GM21529 (cell line): ENCODE measurements at regions not wholly inside any gene's neighbourhood (a gene's known extent, or its start where the extent isn't known, plus 50 kb on each side); places are given as distances from the start of the nearest gene placed in this dataset.
A peak's percentile ranks its signal among the peaks of the same experiment; 100 is the strongest.

ENCODE experiments used
- ATAC-seq: cut with Tn5 transposase; IDR thresholded peaks from one replicate; pipeline ENCODE4 v1.9.1; 2021; ENCODE audit not compliant: unreplicated experiment

DNA sequence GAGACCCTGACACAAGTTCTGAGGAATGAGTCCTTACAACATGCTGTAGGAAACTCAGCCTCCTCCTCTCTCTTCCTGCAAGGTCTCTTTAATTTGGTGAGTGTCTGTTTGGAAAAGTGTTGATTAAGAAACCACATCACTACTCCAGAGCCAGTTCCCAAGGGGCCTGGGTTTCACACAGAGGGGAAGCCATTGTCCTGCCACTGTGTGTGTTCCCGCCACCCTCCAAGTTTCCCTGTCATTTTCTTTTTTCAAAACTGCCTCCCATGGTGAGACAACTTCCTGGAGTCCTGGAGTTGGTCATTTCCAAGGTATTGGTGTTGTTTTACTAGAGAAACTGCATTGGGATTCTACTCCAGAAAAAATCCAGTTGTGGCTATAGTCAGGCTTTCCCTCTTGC, 232.0 kb upstream of the PARD3B start:
- no peak for ATAC-seq

DNA sequence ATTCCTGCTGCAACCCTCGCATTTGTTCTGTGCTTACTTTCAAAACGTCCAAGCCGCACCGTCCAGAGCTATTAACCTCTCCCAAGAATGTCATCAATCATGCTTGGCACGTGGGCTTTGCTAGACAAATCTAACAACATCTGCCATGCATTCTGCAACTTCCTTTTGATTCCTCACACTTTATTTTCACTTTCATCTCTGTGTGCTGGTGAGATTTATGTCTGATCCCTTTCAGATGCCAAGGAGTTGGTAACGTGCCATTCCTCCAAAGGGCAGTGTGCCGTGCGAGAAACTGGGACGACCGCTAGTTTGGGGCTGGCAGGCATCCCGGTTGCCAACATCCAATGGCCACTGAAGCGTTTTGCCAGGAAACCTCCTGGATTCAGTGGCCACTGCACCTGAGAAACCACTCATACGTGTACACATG, 230.0 kb upstream of the PARD3B start:
- no peak for ATAC-seq

DNA sequence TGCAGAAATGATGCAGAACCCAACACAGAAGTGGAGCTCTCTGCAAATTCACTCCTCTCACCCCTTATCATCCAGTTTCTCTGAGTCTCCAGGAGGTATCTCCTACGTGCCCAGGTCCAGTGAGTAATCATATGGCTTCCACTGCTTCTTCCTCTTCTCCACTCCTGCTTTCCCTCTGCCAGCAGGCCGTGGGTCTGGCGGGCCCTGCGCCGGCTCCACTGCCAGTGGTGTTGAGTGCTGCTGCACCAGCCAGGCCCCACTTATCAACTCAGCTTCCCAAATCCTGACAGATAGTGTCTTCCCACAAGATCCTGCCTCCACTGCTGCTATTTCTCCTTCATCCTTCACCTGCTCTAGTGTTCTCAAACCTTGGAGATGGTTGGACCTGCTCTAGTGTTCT, 227.6 kb upstream of the PARD3B start:
- ATAC-seq: no peak

DNA sequence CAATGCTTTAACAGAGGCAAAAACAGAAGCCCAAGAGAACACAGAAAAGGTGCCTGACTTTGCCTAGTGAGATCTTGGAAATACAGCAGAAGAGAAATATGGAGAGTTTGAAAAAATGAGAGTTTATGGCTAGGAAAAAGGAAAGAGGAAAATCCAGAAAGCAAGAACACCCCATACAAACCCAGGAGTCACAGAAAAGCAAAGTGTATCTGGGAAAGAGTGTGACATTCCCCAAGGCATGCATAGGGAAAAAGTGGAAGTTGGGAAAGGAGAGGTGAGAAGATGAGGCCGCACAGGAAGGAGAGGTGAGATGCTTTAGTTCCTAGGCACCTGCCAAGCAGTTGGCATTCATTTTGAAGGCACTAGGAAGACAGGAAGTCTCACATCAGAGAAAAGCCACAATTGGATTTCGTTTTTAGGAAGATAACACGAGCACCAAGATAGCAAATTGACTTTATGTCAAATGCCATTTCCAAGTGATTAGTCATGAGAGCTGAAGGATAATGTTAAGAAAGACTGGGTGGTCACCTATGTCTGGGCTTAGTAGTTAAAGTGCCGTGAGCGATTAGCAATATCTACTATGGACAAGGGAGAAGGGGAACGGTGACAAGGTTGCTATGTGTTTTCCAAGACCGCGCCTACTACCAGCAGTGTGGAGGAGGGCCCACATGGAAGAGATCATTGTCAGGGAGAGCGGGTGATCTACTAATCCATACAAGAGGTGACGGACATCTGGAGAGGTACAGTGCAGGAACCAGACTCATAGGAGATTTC, 224.1 kb upstream of the PARD3B start:
- no peak for ATAC-seq

DNA sequence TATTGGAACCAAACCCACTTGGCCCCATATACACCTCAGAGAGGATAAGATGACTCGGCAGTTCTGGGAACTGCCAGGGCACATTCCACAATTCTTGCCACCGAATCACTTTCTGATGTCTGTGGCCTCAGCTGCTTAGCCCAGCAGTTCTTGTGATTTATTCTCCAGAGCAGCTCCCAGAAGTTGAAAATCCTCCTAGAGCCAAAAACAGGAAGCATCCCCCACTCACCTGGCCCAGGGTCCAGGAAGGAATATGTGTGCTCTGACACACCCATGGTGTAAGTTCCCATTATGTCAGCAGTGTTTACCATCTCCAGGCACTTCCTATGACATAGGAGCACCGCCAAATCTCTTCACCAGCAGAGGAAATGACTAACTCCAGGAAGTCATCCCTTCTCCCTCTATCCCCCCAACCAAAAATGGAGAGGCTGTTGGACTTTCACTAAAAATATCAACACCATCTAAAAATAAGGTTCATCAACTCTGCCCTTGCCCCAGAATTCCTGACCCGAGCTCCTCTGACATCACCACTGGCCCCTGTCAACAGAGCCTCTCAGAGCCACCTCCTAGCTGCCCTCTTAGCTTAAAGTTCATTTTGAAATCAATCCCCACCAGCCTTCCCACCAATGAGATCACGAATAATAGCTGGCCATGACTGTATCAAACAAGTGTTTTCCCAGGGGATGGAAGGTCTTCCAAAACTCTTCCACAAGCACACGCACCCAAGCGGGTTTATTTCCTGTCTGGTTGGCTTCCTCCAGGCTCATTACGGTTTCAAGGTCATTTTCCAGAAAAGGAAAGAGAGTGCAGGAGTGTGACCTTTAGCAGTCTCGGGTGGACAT, 223.1 kb upstream of the PARD3B start:
- ATAC-seq: no peak

DNA sequence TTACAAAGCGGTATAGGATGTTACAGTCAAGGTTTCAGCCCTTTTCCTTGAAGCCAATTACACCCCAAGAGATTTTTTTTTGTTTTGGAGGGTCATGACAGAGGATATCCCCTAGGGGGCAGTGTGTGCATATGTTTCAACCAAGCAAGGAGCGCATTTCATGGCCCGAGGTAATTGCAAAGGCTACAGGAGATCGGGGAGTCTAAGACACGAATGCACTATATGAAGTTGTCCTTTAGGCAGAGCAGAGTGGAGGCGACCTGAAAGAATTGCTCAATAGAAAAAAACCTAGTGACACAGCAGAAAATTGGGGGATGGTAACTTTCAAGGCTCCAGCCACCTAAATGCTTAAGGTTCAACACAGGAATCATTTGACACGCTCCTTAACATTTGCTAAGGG, 219.8 kb upstream of the PARD3B start:
- peak; percentile 90 for ATAC-seq

DNA sequence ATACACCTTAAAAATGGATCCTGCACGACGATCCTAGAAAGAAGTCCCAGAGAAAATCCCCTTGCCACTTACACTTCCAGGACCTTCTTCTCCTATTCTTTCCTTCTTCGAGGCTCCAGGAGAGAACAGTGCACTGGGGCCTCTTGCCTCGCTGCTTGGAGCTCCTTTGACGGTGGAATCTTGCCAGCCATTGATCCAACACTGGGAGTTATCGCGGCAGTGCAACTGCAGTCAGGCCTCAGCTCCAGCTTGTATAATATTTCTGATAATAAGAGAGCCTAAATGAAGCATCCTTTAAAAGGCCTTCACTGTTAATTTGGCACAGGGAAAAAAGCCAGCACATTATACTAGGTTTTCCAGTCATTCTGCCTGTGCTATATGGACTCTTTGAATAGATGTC, 216.9 kb upstream of the PARD3B start:
- ATAC-seq: no peak

DNA sequence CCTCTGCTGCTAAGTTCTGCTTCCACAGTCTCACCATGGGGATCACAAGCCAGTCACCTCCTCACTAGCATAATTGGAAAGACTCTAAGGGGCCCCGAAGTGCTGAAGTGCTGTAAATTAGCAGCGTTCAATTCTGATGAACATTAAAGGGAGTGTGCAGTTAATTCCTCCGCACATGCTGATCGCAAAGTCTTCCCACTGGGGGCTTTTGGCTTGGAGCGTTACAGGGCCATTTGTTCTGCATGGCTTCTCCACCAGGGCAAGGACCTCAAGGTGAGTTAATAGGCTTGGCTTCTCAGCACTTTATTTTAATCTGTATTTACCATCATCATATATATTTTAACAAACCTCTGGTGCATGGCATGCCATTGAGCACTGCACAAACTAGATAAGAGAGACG, 216.3 kb upstream of the PARD3B start:
- ATAC-seq: no peak

DNA sequence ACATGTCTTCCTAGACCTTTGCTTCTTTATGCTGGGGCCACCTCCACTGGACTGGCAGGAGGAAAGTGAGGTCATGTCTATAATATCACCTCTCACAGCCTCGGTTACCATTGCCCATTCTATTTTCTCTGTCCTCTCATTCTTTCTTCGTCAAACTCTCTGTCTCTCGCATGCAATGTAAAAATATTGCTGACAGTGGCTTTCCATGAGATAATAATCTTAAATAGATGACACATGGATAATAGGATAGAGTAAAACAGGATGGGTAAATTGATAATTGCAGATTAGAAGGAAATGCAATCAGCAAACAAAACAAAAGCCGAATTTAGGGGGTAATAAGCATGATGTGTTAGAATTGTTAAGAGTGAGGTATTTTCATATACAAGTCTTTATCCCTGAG, 215.7 kb upstream of the PARD3B start:
- ATAC-seq: no peak

DNA sequence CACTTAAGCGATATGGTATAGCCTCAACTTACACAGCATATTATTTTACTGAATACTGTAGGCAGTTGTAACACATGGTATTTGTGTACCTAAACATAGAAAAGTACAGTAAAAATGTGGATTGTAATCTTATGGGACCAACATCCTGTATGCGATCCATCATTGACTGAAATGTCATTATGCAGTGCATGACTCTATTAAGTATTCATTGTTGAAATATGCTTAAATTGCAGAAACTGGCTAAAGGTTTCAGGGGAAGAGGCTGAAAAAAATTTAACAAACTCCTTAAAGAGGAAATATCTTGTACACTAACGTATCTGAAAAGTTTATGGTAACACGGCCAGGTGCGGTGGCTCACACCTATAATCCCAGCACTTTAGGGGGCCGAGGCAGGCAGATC, 214.1 kb upstream of the PARD3B start:
- ATAC-seq: no peak

DNA sequence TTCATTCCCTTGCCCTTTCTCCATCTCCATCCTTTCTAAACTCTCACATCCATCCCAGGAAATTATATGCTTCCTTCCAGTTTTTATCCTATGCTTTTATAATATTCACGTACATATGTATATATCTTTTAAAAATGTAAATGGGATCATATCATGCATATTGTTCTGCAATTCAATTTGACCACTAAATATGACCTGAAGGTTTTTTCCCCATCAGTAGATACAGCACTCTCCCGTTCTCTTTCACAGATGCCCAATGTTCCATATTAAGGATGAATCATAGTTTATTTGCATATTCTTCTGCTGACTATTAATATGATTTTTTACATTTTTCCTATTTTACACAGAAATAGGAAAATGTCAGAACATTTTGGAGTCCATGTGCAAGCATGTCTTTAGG, 213.3 kb upstream of the PARD3B start:
- ATAC-seq: no peak

DNA sequence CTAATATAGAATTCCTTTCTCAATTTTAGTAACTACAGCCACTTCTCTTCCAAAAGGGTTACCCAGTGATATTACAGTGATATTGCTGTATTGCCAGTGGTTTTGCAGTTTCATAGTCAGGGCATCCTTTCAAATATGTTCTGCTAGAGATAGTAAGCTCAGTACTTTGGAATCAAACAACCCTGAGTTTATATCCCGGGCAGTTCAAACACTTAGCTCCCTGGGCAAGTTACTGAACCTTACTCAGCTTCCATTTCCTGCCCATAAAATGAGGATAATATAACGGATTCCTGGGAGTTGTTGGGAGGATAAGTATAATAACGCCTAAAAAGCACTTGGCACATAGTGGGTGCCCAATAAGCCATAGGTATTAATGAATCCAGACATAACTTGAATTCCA, 212.6 kb upstream of the PARD3B start:
- ATAC-seq: no peak

DNA sequence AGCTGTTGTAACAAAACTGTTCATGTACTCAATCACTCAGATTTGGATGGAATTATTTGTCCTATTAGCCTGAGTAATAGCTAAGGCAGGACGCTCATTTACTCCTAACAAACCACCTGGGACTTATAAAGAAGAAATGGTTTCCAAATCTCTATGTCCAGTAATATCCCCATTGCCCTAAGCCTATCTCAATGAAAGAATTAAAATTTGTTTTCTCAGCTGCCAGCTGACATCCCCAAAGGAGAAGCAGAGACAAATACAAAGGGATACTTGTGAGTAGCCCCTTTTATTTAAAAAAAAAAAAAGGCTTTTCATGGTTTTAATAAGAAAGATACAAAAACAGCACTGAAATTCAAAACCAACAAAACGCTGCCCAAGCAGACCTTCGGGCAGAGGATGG, 211.4 kb upstream of the PARD3B start:
- no peak for ATAC-seq

DNA sequence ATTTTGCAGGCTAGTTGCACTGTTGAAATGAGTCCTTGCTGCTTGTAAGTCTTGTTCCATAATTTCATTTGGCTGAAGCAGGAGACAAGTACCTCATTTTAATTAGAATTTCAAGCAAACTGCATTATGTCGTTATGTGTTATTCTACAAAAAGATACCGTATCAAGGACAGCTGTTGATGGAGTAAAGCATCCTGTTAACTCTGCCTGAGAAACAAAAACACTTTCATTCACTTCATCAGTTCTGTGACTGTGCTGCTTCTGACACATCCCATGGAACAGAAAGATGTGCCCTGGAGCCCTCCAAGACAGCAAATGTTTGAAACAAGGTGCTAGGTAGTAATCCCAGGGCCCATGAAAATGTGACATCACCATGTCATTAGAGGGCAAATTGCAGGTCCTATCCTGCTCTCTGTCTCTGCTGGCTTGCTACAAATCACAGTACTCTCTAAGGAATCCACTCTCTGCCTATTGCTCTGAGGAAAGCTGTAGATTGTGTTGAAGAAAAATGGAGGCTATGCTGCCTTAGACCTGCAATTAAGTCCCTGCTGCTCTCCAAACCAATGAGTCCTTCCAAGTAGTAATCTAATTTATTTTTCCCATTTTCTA, 209.7 kb upstream of the PARD3B start:
- ATAC-seq: no peak

DNA sequence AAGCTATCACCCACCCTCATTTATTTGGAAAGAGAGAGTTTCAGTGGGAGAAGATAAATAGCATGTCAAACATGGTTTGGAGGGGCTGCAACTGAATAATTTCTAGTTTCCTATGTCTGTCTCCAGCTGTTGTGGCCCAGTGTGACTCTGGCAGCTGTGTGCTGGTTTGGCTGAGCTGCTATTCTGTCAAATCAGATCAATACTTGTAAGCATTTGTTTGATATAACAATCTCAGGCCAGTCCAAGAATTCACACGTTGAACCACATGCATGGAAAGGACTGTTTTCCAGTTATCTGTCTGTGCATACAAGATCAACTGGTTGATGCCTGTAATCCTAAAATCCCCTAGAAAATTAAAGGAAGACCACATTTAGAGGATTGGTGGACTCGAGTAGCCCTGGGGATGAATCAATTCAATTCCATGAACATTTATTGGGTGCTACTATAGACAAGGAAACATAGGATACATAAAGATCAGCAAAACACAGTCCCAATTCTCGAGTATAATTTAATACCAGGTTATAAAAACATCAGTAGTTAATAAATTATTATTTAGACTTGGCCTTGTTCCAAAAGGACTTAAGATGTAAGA, 209.0 kb upstream of the PARD3B start:
- no peak for ATAC-seq

DNA sequence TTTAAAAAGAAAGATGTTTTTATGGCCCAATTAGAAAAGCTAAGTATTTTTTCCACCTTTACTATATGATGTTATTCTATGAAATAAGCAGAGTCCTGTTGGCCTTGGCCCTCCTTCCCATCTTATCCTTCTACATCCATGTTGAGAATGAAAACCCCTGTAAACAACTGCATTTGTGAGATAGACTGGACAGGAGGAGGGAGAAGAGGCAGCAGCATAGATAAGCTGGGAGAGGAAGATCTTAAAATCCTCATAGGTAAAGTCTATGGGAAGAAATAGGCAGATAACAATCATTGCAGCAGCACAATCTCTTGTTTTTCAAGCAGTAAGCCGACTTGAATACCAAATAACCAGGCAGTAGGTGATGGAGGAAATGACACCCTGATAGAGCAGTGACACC, 207.6 kb upstream of the PARD3B start:
- ATAC-seq: no peak

DNA sequence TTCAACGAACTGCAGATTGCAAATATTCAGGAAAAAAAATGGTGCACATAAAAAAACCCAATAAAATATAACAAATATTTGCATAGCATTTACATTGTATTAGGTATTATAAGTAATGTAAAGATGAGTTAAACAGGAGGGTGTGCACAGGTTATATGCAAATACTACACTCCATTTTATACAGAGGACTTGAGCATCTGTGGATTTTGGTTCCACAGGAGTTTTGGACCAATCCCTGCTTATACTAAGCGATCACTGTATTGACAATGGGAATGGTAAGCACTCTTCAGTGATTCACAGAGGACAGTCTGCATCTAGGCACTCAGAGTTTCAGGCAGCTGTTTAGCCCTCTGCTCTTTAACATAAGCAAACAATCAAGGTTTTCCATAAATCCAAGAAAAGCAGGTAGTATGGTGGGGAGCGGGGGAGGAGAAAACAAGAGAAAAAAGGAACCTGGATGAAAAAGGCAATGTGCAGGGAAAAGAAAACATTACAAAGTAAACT, 206.0 kb upstream of the PARD3B start:
- no peak for ATAC-seq

DNA sequence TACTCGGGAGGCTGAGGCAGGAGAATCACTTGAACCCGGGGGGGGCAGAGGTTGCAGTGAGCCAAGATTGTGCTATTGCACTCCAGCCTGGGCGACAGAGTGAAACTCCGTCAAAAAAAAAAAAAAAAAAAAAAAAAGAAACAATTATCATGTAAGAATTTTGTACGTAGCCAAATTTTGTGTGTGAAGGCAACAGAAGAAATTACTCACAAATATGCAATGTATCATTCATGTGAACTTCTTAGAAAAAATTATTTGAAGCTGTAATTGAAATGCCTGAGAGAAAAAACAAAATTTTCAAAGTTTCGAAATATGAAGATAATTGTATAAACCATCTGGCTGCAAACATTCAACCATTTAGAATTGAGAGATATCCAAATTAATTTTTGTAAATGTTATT, 204.8 kb upstream of the PARD3B start:
- no peak for ATAC-seq

DNA sequence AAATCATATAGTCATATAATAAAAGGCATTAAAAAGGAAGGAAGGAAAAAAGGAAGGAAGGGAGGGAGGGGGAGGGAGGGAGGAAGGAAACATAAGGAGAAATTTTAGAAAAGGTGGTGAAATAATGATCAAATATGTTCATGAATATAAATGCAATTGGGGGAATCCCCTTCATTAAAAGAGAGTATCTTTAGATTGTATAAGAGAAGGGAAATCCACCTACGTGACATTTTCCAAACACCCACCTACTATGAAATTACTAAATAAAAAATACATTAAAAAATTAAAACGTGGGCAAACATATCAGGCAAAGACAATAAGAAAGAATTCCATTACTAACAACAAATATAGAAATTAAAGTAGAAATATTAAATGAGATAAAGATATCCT, 203.4 kb upstream of the PARD3B start:
- ATAC-seq: no peak

DNA sequence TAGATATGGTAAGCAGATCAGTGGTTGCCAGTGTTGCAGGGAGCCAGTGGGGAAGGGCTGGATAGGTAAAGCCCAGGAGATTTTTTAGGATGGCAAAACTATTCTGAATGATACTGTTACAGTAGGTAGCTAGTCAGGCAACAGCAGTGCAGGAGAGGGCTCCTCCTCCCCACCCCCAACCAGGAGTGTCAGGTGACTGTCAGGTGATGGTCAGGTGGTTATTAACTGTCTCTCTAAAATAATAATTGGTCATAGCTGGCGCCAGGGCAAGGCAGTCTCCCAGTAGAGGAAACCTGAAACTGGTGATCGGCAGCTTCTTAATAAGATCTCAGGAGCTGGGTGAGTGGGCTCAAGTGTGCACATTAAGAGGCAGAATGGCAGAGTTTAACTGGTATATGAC, 201.6 kb upstream of the PARD3B start:
- ATAC-seq: no peak

DNA sequence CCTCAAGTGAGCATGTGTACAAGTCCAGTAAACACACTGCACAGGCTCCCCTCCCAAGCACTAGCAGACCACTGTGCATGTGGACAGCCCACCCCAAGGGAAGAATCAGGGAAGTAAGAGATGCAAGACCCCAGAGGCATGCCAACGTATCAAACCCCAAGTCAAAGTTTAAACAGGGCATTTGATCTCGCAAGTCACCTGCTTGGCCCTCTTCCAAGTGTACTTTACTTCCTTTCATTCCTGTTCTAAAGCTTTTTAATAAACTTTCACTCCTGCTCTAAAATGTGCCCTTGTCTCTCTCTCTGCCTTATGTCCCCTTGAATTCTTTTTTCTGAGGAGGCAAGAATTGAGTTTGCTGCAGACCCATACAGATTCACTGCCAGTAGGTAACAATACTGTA, 201.2 kb upstream of the PARD3B start:
- no peak for ATAC-seq

DNA sequence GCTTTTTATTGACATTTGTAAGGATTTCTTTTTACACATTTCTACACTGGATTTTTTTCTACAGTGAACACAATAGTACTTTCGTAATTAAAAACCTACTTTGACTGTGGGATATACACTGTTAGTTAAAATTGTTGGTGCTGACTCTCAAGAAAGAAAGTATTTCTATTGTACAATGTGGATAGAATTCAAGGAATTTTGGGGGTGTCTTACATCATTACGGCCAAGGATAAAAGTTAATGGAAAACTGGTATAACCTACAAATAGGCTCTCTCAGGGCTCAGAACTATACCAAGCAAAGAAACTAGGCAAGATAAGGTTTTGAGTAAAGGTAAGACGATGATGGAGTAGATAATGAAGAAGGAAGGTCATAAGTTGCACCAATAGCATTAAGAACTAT, 198.4 kb upstream of the PARD3B start:
- no peak for ATAC-seq
